Uterus (tissue), 2 donors: ENCODE measurements at regions not wholly inside any gene's neighbourhood (a gene's known extent, or its start where the extent isn't known, plus 50 kb on each side); places are given as distances from the start of the nearest gene placed in this dataset.

Source experiments
- CTCF ChIP-seq, 4 experiments: fragments of 200-600 bp in 2 of 4; fragments of 450-650 bp in 2 of 4; sonication (generic) in 2 of 4; IDR thresholded peaks; one replicate each; pipeline ENCODE4 v1.5.1; 2016 to 2019; ENCODE audit warnings: antibody characterized with exemption in 4 of 4, mild to moderate bottlenecking in 2 of 4, moderate library complexity in 1 of 4
- POLR2A ChIP-seq, 2 donors: fragments of 450-650 bp; IDR thresholded peaks; one replicate each; pipeline ENCODE4 v1.6.1; 2016; ENCODE audit warnings: antibody characterized with exemption in 2 of 2, mild to moderate bottlenecking in 1 of 2, moderate library complexity in 1 of 2

- TF ChIP-seq CTCF (IDR thresholded peaks at IDR 0.05), result no peak
- TF ChIP-seq POLR2A (IDR thresholded peaks at IDR 0.05), result no peak
Measured at GRCh38 chr5:136455409-136455808, 90.1 kb upstream of the TRPC7 start.
